Activated CD4-positive, alpha-beta T cell treated with anti-CD3 and anti-CD28 coated beads for 36 hours (primary cell): ENCODE measurements at regions not wholly inside any gene's neighbourhood (a gene's known extent, or its start where the extent isn't known, plus 50 kb on each side); places are given as distances from the start of the nearest gene placed in this dataset.
"Not testable (repeated sequence)": the region's sequence is repeated elsewhere in the genome, so short reads cannot be mapped to it uniquely, and the experiment has no call there.

Experiments used
- ATAC-seq: fragments of 200-7000 bp; cut with Tn5 transposase; one replicate; pipeline ENCODE4 v1.10.0; 2021; ENCODE audit warnings: mild to moderate bottlenecking, moderate library complexity
- CTCF ChIA-PET: fragments of 350-600 bp; sonication (Branson Sonifier 250); formaldehyde crosslinking; loops from one replicate; lab custom pipeline; 2021; ENCODE audit warnings: antibody characterized with exemption; lab: Charles Lee
- POLR2A ChIA-PET: fragments of 350-600 bp; sonication (Branson Sonifier 250); formaldehyde crosslinking; loops from one replicate; lab custom pipeline; 2021; ENCODE audit warnings: antibody characterized with exemption, inconsistent platforms; lab: Charles Lee
- DNase-seq: peaks from one replicate; pipeline ENCODE4 v3.0.0-alpha.2; 2020
- H3K27ac Mint-ChIP-seq: one replicate; pipeline ENCODE4 v1.8.0; 2021; ENCODE audit warnings: mixed read lengths
- H3K27me3 Mint-ChIP-seq: one replicate; pipeline ENCODE4 v1.8.0; 2021; ENCODE audit warnings: mixed read lengths
- H3K36me3 Mint-ChIP-seq: one replicate; pipeline ENCODE4 v1.8.0; 2021; ENCODE audit warnings: low read depth, mixed read lengths
- H3K4me1 Mint-ChIP-seq: one replicate; pipeline ENCODE4 v1.8.0; 2021; ENCODE audit warnings: mixed read lengths
- H3K4me3 Mint-ChIP-seq: one replicate; pipeline ENCODE4 v1.8.0; 2021; ENCODE audit warnings: mild to moderate bottlenecking, moderate library complexity, mixed read lengths
- H3K9me3 Mint-ChIP-seq: one replicate; pipeline ENCODE4 v1.8.0; 2021; ENCODE audit warnings: low read depth, mixed read lengths
- intact Hi-C, 2 experiments: fragments of 100-400 bp; cut with DNase I in 1 of 2; cut with micrococcal nuclease in 1 of 2; formaldehyde crosslinking; loops; one replicate each; pipeline versions ENCODE4 v1.14.2 to v1.15.1; 2022 to 2024; cut with DNase I, micrococcal nuclease

DNA sequence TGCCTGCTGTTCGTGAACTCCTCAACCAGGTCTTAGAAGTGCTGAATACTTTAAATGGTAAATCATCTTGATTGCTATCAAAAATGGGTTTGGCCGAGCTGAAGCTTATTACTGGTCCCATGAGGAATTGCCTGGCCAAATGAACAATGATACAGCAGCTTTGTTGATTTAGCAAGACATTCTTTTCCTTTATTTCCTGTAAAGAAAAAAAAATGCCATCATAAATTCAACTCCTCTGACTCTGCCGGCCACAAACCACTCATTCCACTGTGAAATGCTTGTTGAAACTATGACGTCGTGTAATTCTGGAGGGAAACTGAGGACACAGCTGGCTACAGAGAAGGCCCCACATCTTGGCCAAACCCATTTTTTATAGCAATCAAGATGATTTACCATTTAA, 74.2 kb upstream of the ID2 start:
- Mint-ChIP-seq H3K36me3 (peaks cover 3% of the 10 kb centered on the region), H3K27ac (peak overlapping the region; percentile 55), H3K4me1 (peaks cover 36% of the 10 kb centered on the region), H3K4me3 (no peak overlapping the region), H3K27me3 (peaks cover 2% of the 10 kb centered on the region), H3K9me3 (no peaks in the 10 kb centered on the region)
- ChIA-PET CTCF (no interaction called here), POLR2A (interaction anchor here (1.4 kb wide), 1 partner anchor 77 kb away, joined by 3 read pairs; no protein-coding TSS in a partner anchor)
- DNase-seq (no peak), ATAC-seq (no peak)
- intact Hi-C loops, result loop anchor here (1.0 kb wide), 3 partner anchors 64 to 198 kb away; no protein-coding TSS in a partner anchor

DNA sequence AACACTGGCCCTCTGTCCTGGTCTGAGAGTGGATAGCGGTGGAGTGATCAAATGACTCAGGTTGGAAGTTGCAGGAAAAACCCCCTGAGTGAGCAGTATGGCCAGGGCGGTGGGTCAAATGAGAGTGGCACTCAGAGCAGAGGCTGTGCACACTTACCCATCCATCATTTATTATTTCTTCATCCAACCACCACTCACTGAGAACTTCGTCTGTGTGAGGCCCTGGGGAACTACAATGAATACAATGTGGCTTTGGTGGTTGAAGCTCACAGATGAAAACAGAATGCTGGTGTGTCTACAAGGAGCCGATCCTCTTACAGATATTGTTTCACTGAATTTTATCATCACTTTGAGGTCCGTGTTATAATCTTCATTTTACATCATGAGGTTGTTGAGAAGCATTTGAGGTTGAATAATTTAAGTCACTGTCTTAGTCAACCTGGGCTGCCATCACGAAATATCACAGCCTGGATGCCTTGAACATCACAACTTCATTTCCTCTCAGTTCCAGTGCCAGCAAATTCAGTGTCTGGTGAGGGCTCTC, 73.4 kb upstream of the ID2 start:
- Mint-ChIP-seq H3K36me3 (peaks cover 3% of the 10 kb centered on the region), H3K4me1 (peaks cover 32% of the 10 kb centered on the region), H3K9me3 (no peaks in the 10 kb centered on the region), H3K27ac (peak overlapping the region; percentile 73), H3K27me3 (peaks cover 2% of the 10 kb centered on the region), H3K4me3 (no peak overlapping the region)
- ChIA-PET CTCF (no interaction called here), POLR2A (interaction anchor here (0.5 to 1.5 kb wide), 3 partner anchors 74 to 677 kb away, joined by 3 to 7 read pairs (median 3); partner anchors contain the start of gene ID2)
- peak; percentile 67 for DNase-seq
- peak; percentile 90 for ATAC-seq
- intact Hi-C loops, result loop anchor here (1.0 kb wide), 3 partner anchors 65 to 199 kb away; no protein-coding TSS in a partner anchor

DNA sequence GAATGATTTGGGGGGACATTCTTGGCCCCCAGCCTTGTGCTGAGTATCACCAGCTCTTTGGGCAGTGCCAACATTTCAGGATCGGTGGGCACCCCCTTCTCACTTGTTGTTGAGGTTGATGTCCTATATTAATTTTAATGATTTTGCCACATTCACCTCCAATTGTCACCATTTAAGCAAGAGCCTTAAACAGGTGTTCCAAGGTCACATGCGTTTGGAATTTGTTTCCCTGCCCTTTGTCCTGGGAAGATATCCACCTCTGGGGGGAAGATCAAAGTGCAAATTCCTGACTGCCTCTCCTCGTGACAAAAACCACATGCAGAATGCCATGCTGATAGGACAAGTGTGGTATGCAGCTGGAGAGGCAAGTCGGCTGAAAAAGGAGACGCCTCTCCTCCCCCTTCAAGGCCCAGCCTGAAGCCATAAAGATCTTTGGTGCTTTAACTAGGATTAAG, 72.5 kb upstream of the ID2 start:
- peaks cover 2% of the 10 kb centered on the region for H3K27me3 Mint-ChIP-seq
- no peaks in the 10 kb centered on the region for H3K9me3 Mint-ChIP-seq
- POLR2A ChIA-PET, result interaction anchor here (1.5 kb wide), 1 partner anchor 73 kb away, joined by 7 read pairs; the partner anchor contains the start of gene ID2
- peaks cover 3% of the 10 kb centered on the region for H3K36me3 Mint-ChIP-seq
- peaks cover 32% of the 10 kb centered on the region for H3K4me1 Mint-ChIP-seq
- H3K27ac Mint-ChIP-seq, result peak overlapping the region; percentile 58
- ATAC-seq (no peak), DNase-seq (no peak)
- CTCF ChIA-PET, result no interaction called here
- H3K4me3 Mint-ChIP-seq, result no peak overlapping the region
- intact Hi-C loops, result no loop called here

DNA sequence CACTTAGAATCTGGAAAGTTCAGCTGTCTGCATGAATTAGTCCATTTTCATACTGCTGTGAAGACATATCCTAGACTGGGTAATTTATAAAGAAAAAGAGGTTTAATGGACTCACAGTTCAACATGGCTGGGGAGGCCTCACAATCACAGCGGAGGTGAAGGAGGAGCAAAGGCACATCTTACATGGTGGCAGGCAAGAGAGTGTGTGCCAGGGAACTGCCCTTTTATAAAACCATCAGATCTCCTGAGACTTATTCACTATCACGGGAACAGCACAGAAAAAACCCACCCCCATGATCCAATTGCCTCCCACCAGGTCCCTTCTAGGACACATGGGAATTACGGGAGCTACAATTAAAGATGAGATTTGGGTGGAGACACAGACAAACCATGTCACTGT, 71.1 kb upstream of the ID2 start:
- H3K4me3 Mint-ChIP-seq, POLR2A ChIA-PET, H3K27me3 Mint-ChIP-seq, H3K27ac Mint-ChIP-seq, DNase-seq, intact Hi-C loops, H3K36me3 Mint-ChIP-seq, H3K9me3 Mint-ChIP-seq, ATAC-seq: not testable (repeated sequence)
- H3K4me1 Mint-ChIP-seq, result peaks cover 32% of the 10 kb centered on the region
- CTCF ChIA-PET, result interaction anchor here (0.7 kb wide), 1 partner anchor 64 kb away, joined by 3 read pairs; no protein-coding TSS in a partner anchor

DNA sequence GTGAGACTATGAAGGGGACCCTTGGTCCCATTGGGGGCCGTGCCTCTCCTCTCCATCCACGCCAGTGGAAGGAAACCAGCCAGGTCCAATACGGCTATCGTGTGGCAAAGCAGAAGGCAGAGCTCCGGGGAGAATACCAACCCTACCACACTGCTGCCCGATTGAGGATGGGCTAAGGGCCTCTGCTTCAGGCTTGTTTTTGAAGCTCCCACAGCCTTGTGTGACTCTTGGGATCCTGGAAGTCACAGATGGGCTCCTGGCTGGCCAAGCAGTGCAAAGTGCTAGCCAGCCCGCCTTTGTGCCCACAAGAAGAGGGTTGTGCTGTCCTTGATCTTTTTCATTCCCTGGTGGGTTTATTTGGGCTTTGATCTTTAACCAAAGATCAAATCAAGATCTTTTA, 70.6 kb upstream of the ID2 start:
- intact Hi-C loops, result no loop called here
- CTCF ChIA-PET, result interaction anchor here (0.7 kb wide), 1 partner anchor 65 kb away, joined by 3 read pairs; no protein-coding TSS in a partner anchor
- H3K27ac Mint-ChIP-seq, result no peak overlapping the region

DNA sequence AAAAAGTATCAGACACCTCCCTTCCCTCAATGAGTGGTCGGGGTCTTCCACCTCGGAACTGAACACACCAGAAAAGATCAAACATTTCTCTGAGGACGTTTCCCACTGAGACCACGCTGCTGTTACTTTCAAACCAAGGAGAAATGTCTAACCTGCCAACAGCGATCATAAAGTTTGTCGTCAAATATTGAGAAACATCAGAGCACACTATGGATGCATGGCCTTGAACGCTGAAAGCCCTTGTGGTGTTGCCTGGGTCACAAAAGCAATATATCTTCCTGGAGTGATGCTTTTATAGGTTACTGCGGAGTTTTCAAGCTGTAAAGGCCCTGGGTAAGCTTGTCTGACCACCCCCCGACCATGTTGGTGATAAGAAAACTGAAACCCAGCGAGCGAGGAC, 70.2 kb upstream of the ID2 start:
- Mint-ChIP-seq H3K4me1 (peaks cover 25% of the 10 kb centered on the region), H3K27me3 (peaks cover 2% of the 10 kb centered on the region), H3K36me3 (peaks cover 3% of the 10 kb centered on the region), H3K27ac (no peak overlapping the region), H3K4me3 (no peak overlapping the region), H3K9me3 (no peaks in the 10 kb centered on the region)
- ATAC-seq (no peak), DNase-seq (no peak)
- CTCF ChIA-PET, result interaction anchor here (0.7 kb wide), 1 partner anchor 65 kb away, joined by 3 read pairs; no protein-coding TSS in a partner anchor
- intact Hi-C loops, result no loop called here
- POLR2A ChIA-PET, result no interaction called here

More for the DNA sequence above, 70.6 kb upstream of the ID2 start:
- no peak overlapping the region for H3K4me3 Mint-ChIP-seq
- H3K4me1 Mint-ChIP-seq, result peaks cover 30% of the 10 kb centered on the region
- ATAC-seq, result no peak
- no peaks in the 10 kb centered on the region for H3K9me3 Mint-ChIP-seq
- POLR2A ChIA-PET, result no interaction called here
- H3K27me3 Mint-ChIP-seq, result peaks cover 2% of the 10 kb centered on the region
- DNase-seq, result no peak
- H3K36me3 Mint-ChIP-seq, result peaks cover 3% of the 10 kb centered on the region

DNA sequence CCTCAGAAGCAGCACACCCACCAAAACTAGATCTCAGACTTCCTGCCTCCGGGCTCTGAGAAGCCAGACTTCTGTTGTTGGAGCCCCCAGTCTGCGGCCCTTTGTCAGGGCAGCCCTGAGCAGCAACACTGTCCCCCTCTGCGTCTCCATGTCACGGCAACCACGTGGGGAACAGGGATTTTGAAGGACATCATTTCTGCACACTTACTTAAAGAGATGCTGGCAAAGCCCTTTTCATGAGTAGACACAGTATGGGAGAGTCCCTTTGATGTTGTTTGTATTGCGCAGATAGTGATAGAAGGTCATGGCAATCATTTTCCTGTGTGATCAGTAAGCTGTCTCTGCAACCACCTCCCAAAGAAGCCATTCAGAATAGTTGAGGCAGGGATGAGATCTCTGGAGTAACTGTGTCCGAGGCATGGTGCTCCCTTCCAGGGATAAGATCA, 69.1 kb upstream of the ID2 start:
- no peak overlapping the region for H3K4me3 Mint-ChIP-seq
- H3K9me3 Mint-ChIP-seq, result no peaks in the 10 kb centered on the region
- intact Hi-C loops, result no loop called here

DNA sequence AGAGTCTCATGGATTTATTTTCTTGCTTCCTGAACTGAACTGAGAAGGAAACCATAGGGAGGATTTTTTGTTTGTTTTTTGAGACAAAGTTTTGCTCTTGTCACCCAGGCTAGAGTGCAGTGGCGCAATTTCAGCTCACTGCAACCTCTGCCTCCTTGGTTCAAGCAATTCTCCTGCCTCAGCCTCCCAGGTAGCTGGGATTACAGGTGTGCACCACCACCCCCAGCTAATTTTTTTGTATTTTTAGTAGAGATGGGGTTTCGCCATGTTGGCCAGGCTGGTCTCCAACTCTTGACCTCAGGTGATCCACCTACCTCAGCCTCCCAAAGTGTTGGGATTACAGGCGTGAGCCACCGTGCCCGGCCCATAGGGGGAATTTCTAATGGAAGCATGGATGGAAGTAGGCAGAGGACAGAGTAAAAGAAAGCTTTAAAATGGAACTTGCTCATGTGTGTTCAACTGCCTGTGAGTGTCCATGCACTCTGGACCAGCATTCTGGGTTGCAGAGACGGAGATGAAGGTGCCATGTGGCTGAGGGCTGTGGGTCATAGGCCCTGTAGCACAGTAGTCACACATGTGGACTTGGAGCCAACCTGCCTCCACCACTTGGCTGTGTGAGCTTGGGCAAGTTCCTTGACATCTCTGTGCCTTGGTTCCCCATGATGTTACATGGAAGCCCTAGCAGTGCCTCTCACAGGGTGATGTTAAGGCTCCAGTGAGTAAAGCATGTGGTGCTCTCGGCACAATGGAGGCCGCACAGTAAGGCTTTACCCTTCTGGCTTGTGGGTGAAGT, 68.5 kb upstream of the ID2 start:
- POLR2A ChIA-PET, CTCF ChIA-PET, H3K27me3 Mint-ChIP-seq, DNase-seq, H3K4me3 Mint-ChIP-seq, H3K9me3 Mint-ChIP-seq, intact Hi-C loops, ATAC-seq, H3K36me3 Mint-ChIP-seq, H3K4me1 Mint-ChIP-seq, H3K27ac Mint-ChIP-seq: not testable (repeated sequence)

More for the DNA sequence above, 69.1 kb upstream of the ID2 start:
- no peak for ATAC-seq
- POLR2A ChIA-PET, result no interaction called here
- Mint-ChIP-seq H3K36me3 (peaks cover 3% of the 10 kb centered on the region), H3K4me1 (peaks cover 15% of the 10 kb centered on the region), H3K27me3 (peaks cover 2% of the 10 kb centered on the region), H3K27ac (no peak overlapping the region)
- CTCF ChIA-PET, result no interaction called here
- no peak for DNase-seq

DNA sequence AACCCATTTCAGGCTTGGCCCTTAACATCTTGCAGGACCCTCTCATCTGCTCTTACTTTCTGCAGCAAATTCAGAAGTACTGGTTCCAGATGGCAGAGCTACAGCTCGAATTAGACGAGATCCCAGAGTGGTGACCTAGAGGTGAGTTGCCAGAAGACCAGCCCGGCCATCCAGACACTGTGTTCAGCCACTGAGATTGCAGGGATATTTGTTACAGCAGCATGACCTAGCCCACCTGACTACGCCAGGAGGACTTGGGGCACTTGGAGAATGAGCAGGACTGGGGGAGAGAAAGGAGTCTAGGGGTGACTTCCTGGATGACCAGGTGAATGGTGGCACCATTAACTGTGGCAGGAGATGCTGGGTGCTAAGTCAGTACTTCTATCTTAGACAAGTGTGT, 67.2 kb upstream of the ID2 start:
- ATAC-seq (no peak), DNase-seq (no peak)
- ChIA-PET CTCF (no interaction called here), POLR2A (no interaction called here)
- intact Hi-C loops, result no loop called here
- H3K4me1 Mint-ChIP-seq, result no peaks in the 10 kb centered on the region
- peaks cover 3% of the 10 kb centered on the region for H3K36me3 Mint-ChIP-seq
- H3K27me3 Mint-ChIP-seq, result peaks cover 2% of the 10 kb centered on the region
- H3K27ac Mint-ChIP-seq, result no peak overlapping the region
- H3K9me3 Mint-ChIP-seq, result no peaks in the 10 kb centered on the region
- no peak overlapping the region for H3K4me3 Mint-ChIP-seq

DNA sequence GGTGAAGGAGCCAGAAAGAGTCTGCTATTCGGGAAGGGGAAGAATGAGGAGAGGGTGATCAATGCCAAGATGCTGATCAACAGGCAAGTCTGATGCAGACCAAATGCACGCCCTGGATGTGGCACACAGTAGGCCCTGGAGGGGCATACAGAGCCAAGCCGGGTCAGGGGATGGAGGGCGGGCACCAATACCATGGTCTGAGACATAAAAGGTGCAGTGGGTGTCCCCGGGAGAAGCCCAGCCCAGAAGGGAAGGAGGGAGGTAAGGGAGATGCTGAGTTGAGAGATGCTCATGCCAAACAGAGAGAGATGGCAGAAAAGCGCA, 66.6 kb upstream of the ID2 start:
- H3K27ac Mint-ChIP-seq, result no peak overlapping the region
- peaks cover 3% of the 10 kb centered on the region for H3K27me3 Mint-ChIP-seq
- no peaks in the 10 kb centered on the region for H3K4me1 Mint-ChIP-seq
- H3K9me3 Mint-ChIP-seq, result no peaks in the 10 kb centered on the region
- DNase-seq, result no peak
- ChIA-PET CTCF (no interaction called here), POLR2A (no interaction called here)
- intact Hi-C loops, result no loop called here
- ATAC-seq, result no peak
- no peak overlapping the region for H3K4me3 Mint-ChIP-seq
- H3K36me3 Mint-ChIP-seq, result peaks cover 3% of the 10 kb centered on the region

DNA sequence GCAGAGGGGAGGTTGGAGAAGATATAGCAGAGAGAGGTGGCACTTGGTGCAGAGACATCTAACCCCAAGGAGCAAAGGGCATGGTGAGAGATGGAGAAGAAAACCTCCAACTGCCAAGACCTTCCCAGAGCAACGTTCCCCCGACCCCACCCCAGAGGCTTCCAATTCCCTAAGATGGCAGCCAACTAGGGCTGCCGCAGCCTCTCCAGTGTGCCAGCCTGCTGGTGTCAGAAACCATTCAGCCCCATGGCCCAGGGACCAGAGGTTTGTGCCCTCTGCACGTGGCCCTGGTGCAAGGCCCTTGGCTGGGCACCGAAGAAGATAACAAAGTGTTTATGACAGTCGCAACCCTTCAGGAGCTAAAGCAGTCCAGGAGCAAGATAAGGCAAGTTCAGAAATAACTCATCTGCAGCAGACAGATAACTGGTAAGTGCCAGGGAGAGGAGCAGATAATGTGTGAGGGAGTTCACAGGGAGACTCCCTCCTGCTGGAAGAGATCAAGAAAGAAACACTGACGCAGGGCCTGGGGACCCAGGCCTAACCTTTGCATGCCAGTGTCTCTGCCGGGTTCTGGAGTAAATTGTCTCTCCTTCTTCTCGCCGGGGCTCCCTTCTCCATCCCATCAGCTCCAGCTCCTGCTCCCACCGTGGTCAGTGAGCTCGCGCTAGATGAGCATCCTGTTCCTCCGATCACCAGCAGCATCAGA, 66.1 kb upstream of the ID2 start:
- Mint-ChIP-seq H3K27me3 (peaks cover 6% of the 10 kb centered on the region), H3K36me3 (no peaks in the 10 kb centered on the region), H3K4me1 (no peaks in the 10 kb centered on the region), H3K27ac (no peak overlapping the region), H3K4me3 (no peak overlapping the region), H3K9me3 (no peaks in the 10 kb centered on the region)
- ATAC-seq (no peak), DNase-seq (no peak)
- POLR2A ChIA-PET, result interaction anchor here (0.5 kb wide), 1 partner anchor 72 kb away, joined by 3 read pairs; no protein-coding TSS in a partner anchor
- intact Hi-C loops, result no loop called here
- CTCF ChIA-PET, result no interaction called here
